Anterior cingulate cortex (tissue), 58 donors: ENCODE measurements at regions not wholly inside any gene's neighbourhood (a gene's known extent, or its start where the extent isn't known, plus 50 kb on each side); places are given as distances from the start of the nearest gene placed in this dataset.
A peak's percentile ranks its signal among the peaks of the same experiment; 100 is the strongest.

Experiments used
- DNase-seq, 58 donors: peaks; one replicate each; lab custom pipeline; 2025; lab: John Stamatoyannopoulos, UW

- no peak for DNase-seq
Observed at GRCh38 chr10:29007748-29008610, 280.9 kb upstream of the LYZL1 start.

GRCh38 chr10:29009464-29009863 is 279.4 kb upstream of the LYZL1 start:
- no peak for DNase-seq

- no peak for DNase-seq
Observed at GRCh38 chr10:29011516-29011915, 277.4 kb upstream of the LYZL1 start.

- no peak for DNase-seq
Observed at GRCh38 chr10:29012926-29013554, 275.8 kb upstream of the LYZL1 start.

GRCh38 chr10:29021591-29021990 is 267.3 kb upstream of the LYZL1 start:
- DNase-seq = no peak

- no peak for DNase-seq
Observed at GRCh38 chr10:29022513-29022912, 266.4 kb upstream of the LYZL1 start.

DNA sequence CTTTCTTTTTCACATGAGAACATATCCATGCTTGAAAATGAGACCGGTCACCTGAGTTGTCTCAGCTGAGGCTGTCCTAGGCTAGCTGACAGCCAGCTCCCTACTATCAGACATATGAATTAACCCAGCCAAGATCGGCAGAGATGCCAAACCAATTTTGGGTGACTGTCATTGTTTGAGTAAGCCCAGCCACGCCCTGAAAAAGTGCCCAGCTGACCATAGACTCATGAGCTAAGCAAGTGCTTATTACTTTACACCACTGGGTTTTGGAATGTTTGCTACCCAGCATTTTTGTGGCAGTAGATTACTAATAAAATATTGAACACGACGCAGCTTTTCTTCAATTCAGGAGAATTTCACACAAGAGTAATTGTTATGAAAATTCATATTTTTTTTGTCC is 265.2 kb upstream of the LYZL1 start:
- DNase-seq = no peak

GRCh38 chr10:29026065-29026797 is 262.6 kb upstream of the LYZL1 start:
- no peak for DNase-seq

GRCh38 chr10:29026802-29027580 is 261.9 kb upstream of the LYZL1 start:
- no peak for DNase-seq

DNA sequence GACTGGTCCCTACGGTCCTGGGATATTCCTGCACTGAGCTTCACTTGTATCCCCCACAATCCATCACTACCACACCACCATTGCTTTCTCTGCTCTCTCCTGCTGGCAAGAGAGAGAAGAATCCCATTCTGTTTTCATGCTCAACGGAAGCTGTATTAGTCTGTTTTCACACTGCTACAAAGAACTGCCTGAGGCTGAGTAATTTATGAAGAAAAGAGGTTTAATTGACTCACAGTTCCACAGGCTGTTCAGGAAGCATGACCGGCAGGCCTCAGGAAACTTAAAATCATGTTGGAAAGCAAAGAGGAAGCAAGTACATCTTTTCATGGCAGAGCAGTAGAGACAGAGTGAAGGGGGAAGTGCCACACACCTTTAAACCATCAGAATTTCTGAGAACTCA is 260.4 kb upstream of the LYZL1 start:
- DNase-seq = no peak

- DNase-seq = no peak
Observed at GRCh38 chr10:29030900-29031299, 258.0 kb upstream of the LYZL1 start.

- DNase-seq = no peak
Observed at GRCh38 chr10:29032169-29032568, 256.7 kb upstream of the LYZL1 start.

- no peak for DNase-seq
Observed at GRCh38 chr10:29033311-29033940, 255.4 kb upstream of the LYZL1 start.

DNA sequence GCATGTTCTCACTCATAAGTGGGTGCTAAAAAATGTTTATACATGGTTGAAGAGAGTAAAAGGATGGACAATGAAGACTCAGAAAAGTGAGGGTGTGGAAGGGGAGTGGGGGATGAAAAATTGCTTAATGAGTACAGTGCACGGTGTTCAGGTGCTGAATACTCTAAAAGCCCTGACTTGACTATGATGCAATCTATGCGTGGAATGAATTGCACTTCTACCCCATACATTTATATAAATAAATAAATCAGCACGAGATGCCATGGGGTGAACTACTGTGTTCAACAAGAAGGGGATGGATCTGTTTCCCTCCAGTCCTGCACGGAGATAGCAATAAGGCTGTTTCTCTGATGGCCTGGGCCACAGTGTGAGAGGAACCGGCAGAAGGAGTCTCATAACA is 254.3 kb upstream of the LYZL1 start:
- no peak for DNase-seq

GRCh38 chr10:29035721-29036120 is 253.1 kb upstream of the LYZL1 start:
- no peak for DNase-seq

DNA sequence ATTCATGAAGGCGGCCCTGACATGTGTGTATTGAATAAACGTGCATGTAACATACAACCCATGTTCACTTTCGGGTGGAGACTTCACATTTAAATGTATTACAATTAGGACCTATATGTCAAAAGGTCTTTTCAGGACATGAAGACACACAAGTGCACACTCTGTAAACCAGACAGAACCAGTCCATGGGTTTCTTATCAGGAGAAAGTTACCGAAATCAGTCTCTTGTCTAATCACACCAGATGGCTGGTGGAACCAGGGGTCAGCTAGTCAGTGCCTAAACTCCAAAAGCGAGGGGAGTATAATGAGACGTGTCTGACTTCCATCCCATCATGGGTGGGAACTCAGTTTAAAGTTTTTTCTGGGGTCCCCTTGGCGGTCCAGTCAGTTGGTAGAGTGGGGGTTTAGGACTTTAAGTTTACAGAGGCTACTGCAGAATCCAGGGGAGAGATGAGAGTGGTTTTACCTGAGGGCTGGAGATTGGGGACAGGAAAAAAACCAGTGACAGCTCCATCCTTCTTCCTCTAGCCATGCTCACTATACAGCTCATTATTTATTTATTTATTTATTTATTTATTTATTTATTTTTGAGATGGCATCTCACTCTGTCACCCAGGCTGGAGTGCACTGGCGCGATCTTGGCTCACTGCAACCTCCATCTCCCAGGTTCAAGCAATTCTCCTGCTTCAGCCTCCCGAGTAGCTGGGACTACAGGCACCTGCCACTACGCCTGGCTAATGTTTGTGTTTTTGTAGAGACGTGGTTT is 251.3 kb upstream of the LYZL1 start:
- no peak for DNase-seq

- no peak for DNase-seq
Observed at GRCh38 chr10:29039091-29039490, 249.8 kb upstream of the LYZL1 start.

GRCh38 chr10:29039677-29040189 is 249.1 kb upstream of the LYZL1 start:
- peak in 1 of 58 donors; percentile 4 for DNase-seq

DNA sequence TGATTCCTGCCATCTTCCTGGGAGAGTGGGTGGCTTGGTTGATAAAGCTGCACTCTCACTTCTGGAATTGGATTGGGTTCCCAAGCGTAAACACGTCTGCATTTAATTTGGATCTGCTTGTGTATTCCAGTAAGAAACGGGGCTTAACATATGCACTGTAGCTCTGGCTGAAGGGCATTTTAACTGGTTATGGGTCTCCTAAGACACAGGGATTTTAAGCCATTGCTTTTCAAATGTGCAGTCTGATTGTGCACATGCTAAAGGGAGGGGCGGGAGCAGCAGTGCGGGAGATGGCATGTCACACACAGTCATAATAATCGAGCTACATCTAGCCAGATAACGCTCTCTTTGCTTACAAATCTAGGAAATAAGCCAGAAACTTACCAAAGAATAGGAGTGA is 247.3 kb upstream of the LYZL1 start:
- DNase-seq = peak in 4 of 58 donors; percentile 2 to 14 (median 6)
